ENCODE measurements at regions not wholly inside any gene's neighbourhood (a gene's known extent, or its start where the extent isn't known, plus 50 kb on each side); places are given as distances from the start of the nearest gene placed in this dataset.

- H3K4me3 ChIP-seq (ENCODE audit: extremely low read depth in 1 of 4, insufficient read depth in 2 of 4, low read depth in 3 of 4, low read length in 4 of 4), result no peak overlapping the region
- ChIA-PET CTCF (ENCODE audit: partially characterized antibody) (interaction anchor here (0.7 to 2.9 kb wide), 6 partner anchors 10 to 51 kb away, joined by 3 to 11 read pairs (median 4); no protein-coding TSS in a partner anchor), POLR2A (ENCODE audit: partially characterized antibody) (no interaction called here)
- H2BK12ac ChIP-seq (ENCODE audit: low read depth, low read length), result no peak overlapping the region
- H3K79me1 ChIP-seq (ENCODE audit: low read depth, low read length), result no peaks in the 10 kb centered on the region
- H4K20me1 ChIP-seq (replicated peaks in 1 of 2; ENCODE audit: control insufficient read depth in 1 of 2, insufficient read depth in 2 of 2, low read length in 2 of 2), result no peaks in the 10 kb centered on the region
- no peak overlapping the region for H2BK20ac ChIP-seq (ENCODE audit: low read length)
- no peak overlapping the region for H2BK120ac ChIP-seq (replicated peaks; ENCODE audit: low read depth, low read length)
- no peak overlapping the region for H3K23ac ChIP-seq (ENCODE audit: insufficient read length)
- H3K14ac ChIP-seq (ENCODE audit: insufficient read length), result no peak overlapping the region
- H2AK5ac ChIP-seq (ENCODE audit: low read depth, low read length), result no peak overlapping the region
- no peaks in the 10 kb centered on the region for H3K23me2 ChIP-seq (ENCODE audit: low read depth, low read length)
- no peaks in the 10 kb centered on the region for H3K4me1 ChIP-seq (replicated peaks in 1 of 4; ENCODE audit: control insufficient read depth in 3 of 4, insufficient read depth in 4 of 4, low read length in 3 of 4)
- no peak overlapping the region for H2AFZ ChIP-seq (ENCODE audit: low read length)
- H3K56ac ChIP-seq (replicated peaks; ENCODE audit: insufficient read length, low read depth, low read length), result no peak overlapping the region
- no peak overlapping the region for H3K18ac ChIP-seq (ENCODE audit: extremely low read depth, low read length)
- no peak overlapping the region for H3K4ac ChIP-seq (replicated peaks; ENCODE audit: insufficient read length, low read depth, low read length)
- H2BK5ac ChIP-seq (ENCODE audit: low read depth, low read length), result no peak overlapping the region
- H4K8ac ChIP-seq (ENCODE audit: extremely low read depth, insufficient read depth, low read length), result no peak overlapping the region
- H3K79me2 ChIP-seq (ENCODE audit: control insufficient read depth in 1 of 2, insufficient read depth in 2 of 2, low read length in 2 of 2), result no peaks in the 10 kb centered on the region
- H3K9ac ChIP-seq (replicated peaks in 1 of 4; ENCODE audit: extremely low read depth in 1 of 4, low read depth in 3 of 4, low read length in 3 of 4), result no peak overlapping the region
- no peak overlapping the region for H4K5ac ChIP-seq (ENCODE audit: insufficient read length, low read depth, low read length)
- no peaks in the 10 kb centered on the region for H3K36me3 ChIP-seq (ENCODE audit: control insufficient read depth in 2 of 4, insufficient read depth in 4 of 4, low read length in 3 of 4)
- no peak overlapping the region for H2BK15ac ChIP-seq (ENCODE audit: low read length)
- H4K91ac ChIP-seq (replicated peaks; ENCODE audit: insufficient read length, low read length), result no peak overlapping the region
- no peak for DNase-seq (ENCODE audit: low read depth in 1 of 2, low spot score in 2 of 2)
- no peak for FAIRE-seq
- H3K27ac ChIP-seq (ENCODE audit: low read depth, low read length), result no peak overlapping the region
- WGBS, 2 experiments (ENCODE audit: extremely low coverage in 1 of 2, insufficient coverage in 1 of 2, insufficient read length in 1 of 2, insufficient replicate concordance in 2 of 2, low coverage in 1 of 2, low lambda C conversion rate in 2 of 2, missing lambda C conversion rate in 1 of 2), result 74 to 100% methylated on average over 1 to 3 of the region's 4 CpGs
- H3K27me3 ChIP-seq (replicated peaks in 1 of 4; ENCODE audit: control insufficient read depth in 3 of 4, extremely low read depth in 1 of 4, insufficient read depth in 3 of 4, low read length in 3 of 4), result no peaks in the 10 kb centered on the region
- H3K4me2 ChIP-seq (ENCODE audit: insufficient read depth in 1 of 2, low read depth in 2 of 2, low read length in 2 of 2), result no peak overlapping the region
- H3K9me3 ChIP-seq (ENCODE audit: insufficient read depth in 2 of 2, low read depth in 1 of 2, low read length in 1 of 2), result no peaks in the 10 kb centered on the region
- no peak for TF ChIP-seq TCF12 (IDR thresholded peaks at IDR 0.05; ENCODE audit: low read depth, low read length)
- TF ChIP-seq CBX8 (IDR thresholded peaks at IDR 0.05; ENCODE audit: borderline replicate concordance, low read depth, low read length), result no peak
- no peak for TF ChIP-seq CTBP2 (IDR thresholded peaks at IDR 0.05; ENCODE audit: borderline replicate concordance, insufficient read depth, insufficient read length, low read length)
- no peak for TF ChIP-seq POU5F1 (IDR thresholded peaks at IDR 0.05; ENCODE audit: low read depth, low read length)
- no peak for TF ChIP-seq GABPA (IDR thresholded peaks at IDR 0.05; ENCODE audit: borderline replicate concordance, insufficient read depth, low read length)
- no peak for TF ChIP-seq KDM5A (IDR thresholded peaks at IDR 0.05; ENCODE audit: low read length)
- no peak for TF ChIP-seq RAD21 (IDR thresholded peaks at IDR 0.05 in 1 of 2, conservative IDR thresholded peaks at IDR 0.05 in 1 of 2; ENCODE audit: low read depth in 2 of 2, low read length in 2 of 2)
- no peak for TF ChIP-seq CEBPB (IDR thresholded peaks at IDR 0.05; ENCODE audit: low read depth, low read length)
- TF ChIP-seq ASH2L (IDR thresholded peaks at IDR 0.05; ENCODE audit: low read length), result no peak
- TF ChIP-seq KDM4A (IDR thresholded peaks at IDR 0.05; ENCODE audit: low read depth, low read length, severe bottlenecking), result no peak
- no peak for TF ChIP-seq PHF8 (conservative IDR thresholded peaks at IDR 0.05; ENCODE audit: low read depth, low read length)
- no peak for TF ChIP-seq ZNF274 (IDR thresholded peaks at IDR 0.05; ENCODE audit: borderline replicate concordance, extremely low read depth, low read length)
- no peak for TF ChIP-seq TBP (IDR thresholded peaks at IDR 0.05; ENCODE audit: low read depth, low read length)
- no peak for TF ChIP-seq SP1 (IDR thresholded peaks at IDR 0.05; ENCODE audit: low read depth, low read length)
- no peak for TF ChIP-seq MAX (IDR thresholded peaks at IDR 0.05)
Measured at GRCh38 chr13:95432141-95432540, 120.4 kb upstream of the CLDN10 start.

Measured in H1 (cell line).